PC-9 (cell line): ENCODE measurements at regions not wholly inside any gene's neighbourhood (a gene's known extent, or its start where the extent isn't known, plus 50 kb on each side); places are given as distances from the start of the nearest gene placed in this dataset.

Experiments
- CTCF ChIP-seq: fragments of 200-600 bp; sonication (generic); conservative IDR thresholded peaks from 2 replicates; pipeline ENCODE4 v1.6.1; 2017; ENCODE audit warnings: mixed run types, antibody characterized with exemption, mild to moderate bottlenecking, moderate library complexity
- EZH2 ChIP-seq: fragments of 200-600 bp; sonication (generic); IDR thresholded peaks from 2 replicates; pipeline ENCODE4 v1.8.0; 2017; ENCODE audit warnings: antibody characterized with exemption, low read depth

DNA sequence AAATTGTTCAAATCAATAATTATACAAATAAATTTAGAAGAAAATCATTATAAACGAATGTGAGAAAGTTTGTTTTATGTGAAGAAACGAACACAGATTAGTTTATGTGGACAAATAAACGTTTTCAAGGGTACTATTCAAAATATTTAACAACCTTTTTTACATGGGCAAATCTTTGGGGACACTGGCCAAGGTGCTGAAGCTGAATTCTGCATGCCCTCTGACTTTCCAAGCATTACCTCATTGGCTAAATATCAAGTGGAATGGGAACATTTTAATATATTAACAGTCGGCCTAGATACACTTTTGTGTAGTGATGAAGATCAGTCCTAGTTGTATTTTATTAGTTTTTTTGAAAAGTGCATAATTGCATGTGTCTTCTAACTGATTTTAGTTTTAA is 636.4 kb upstream of the DPPA4 start:
- TF ChIP-seq EZH2: no peak
- TF ChIP-seq CTCF: no peak
